Cardiac muscle cell (in vitro differentiated cells and primary cell): ENCODE measurements at regions not wholly inside any gene's neighbourhood (a gene's known extent, or its start where the extent isn't known, plus 50 kb on each side); places are given as distances from the start of the nearest gene placed in this dataset.

Experiments used
- DNase-seq, 2 donors: peaks; one replicate each; pipeline versions ENCODE4 v3.0.0 to v3.0.0-alpha.2; 2010 to 2017; ENCODE audit warnings: low read depth in 1 of 2, low spot score in 1 of 2
- H3K27ac ChIP-seq: fragments of 200-600 bp; sonication (generic); 2 replicates; pipeline ENCODE4 v1.5.1; 2016
- H3K27me3 ChIP-seq: fragments of 200-600 bp; sonication (generic); 2 replicates; pipeline ENCODE4 v1.6.0; 2016; ENCODE audit warnings: control low read depth
- H3K36me3 ChIP-seq: fragments of 200-600 bp; sonication (generic); 2 replicates; pipeline ENCODE4 v1.5.1; 2016; ENCODE audit warnings: control low read depth
- H3K4me1 ChIP-seq: fragments of 200-600 bp; sonication (generic); 2 replicates; pipeline ENCODE4 v1.8.1; 2017; ENCODE audit warnings: low read depth, mild to moderate bottlenecking, mixed run types
- H3K4me3 ChIP-seq: fragments of 200-600 bp; sonication (generic); 2 replicates; pipeline ENCODE4 v1.5.1; 2016; ENCODE audit warnings: mild to moderate bottlenecking
- H3K9me3 ChIP-seq: fragments of 200-600 bp; sonication (generic); 2 replicates; pipeline ENCODE4 v1.5.1; 2017; ENCODE audit warnings: low read depth, mild to moderate bottlenecking, control low read depth
- CTCF ChIP-seq: IDR thresholded peaks from 2 replicates; pipeline ENCODE4 v1.5.1; 2012; ENCODE audit warnings: low read depth, mild to moderate bottlenecking, low read length

GRCh38 chr5:129163810-129164378 is 69.3 kb downstream of the ISOC1 start:
- Histone ChIP-seq H3K9me3 (no peaks in the 10 kb centered on the region), H3K4me1 (no peaks in the 10 kb centered on the region), H3K27ac (no peak overlapping the region), H3K27me3 (no peaks in the 10 kb centered on the region), H3K4me3 (no peak overlapping the region), H3K36me3 (no peaks in the 10 kb centered on the region)
- no peak for DNase-seq
- TF ChIP-seq CTCF = no peak

- Histone ChIP-seq H3K4me3 (no peak overlapping the region), H3K27me3 (no peaks in the 10 kb centered on the region), H3K27ac (no peak overlapping the region), H3K9me3 (no peaks in the 10 kb centered on the region), H3K36me3 (no peaks in the 10 kb centered on the region), H3K4me1 (peaks cover 8% of the 10 kb centered on the region)
- TF ChIP-seq CTCF = no peak
- peak in 1 of 2 donors; percentile 9 for DNase-seq
Observed at GRCh38 chr5:129170050-129170449, 75.5 kb downstream of the ISOC1 start.

DNA sequence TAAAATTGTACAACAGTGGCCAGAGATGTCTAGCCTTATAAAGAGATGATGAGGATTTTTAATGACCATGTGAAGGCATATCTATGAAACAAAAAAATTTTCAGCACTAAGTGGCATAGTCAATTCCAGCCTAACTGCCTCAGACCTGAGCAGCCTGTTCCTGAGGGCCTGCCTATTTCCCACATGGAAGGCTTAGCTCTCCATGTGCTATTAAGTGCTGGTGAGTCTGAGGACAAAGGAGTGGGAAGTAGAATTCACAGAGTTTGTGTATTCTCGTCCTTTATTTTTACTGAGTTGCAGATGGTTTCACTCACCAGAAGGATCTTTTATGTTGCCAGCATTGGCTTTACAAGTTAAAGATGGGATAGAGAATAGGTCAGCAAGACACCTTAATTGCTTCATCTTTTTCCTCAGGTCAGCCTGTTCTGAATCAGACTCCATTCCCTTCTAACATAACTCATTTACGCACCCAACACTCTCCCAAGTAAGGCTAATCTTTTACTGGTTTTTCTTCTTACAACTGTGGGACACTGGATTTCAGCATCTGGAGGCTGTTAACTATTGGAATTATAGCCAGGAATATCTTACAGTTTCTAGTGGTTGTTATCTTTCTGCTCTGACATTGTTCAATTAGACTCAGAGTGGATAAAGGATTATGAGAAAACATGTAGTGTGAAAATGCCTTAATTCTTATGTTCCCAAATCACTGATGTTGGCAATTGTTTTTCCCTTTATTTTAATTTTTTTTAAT is 76.8 kb downstream of the ISOC1 start:
- Histone ChIP-seq H3K36me3 (no peaks in the 10 kb centered on the region), H3K4me3 (no peak overlapping the region), H3K27me3 (no peaks in the 10 kb centered on the region), H3K27ac (no peak overlapping the region), H3K4me1 (peaks cover 8% of the 10 kb centered on the region), H3K9me3 (no peaks in the 10 kb centered on the region)
- TF ChIP-seq CTCF = no peak
- DNase-seq = no peak

GRCh38 chr5:129172580-129172979 is 78.0 kb downstream of the ISOC1 start:
- Histone ChIP-seq H3K9me3 (no peaks in the 10 kb centered on the region), H3K27me3 (no peaks in the 10 kb centered on the region), H3K27ac (no peak overlapping the region), H3K4me1 (peaks cover 8% of the 10 kb centered on the region), H3K36me3 (no peaks in the 10 kb centered on the region), H3K4me3 (no peak overlapping the region)
- DNase-seq = peak; percentile 27 to 75
- TF ChIP-seq CTCF = peak; percentile 33

DNA sequence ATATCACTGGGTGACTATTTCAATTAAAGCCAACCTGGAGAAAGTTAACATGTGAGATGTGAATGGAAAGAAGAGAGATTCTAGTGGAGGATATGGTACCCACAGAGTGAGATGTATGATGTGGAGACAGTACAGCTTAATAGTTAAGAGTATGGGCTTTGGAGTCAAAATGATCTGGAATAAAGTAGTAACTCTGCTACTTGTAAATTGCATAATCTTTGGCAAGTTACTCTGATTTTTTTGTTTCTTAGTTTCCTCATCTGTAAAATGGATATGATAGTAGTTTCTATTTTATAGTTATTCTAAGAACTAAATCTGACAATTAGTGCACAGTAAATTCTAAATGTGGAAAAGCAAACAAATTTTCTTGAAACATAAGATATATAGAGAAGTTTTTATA is 79.2 kb downstream of the ISOC1 start:
- Histone ChIP-seq H3K4me1 (peaks cover 8% of the 10 kb centered on the region), H3K27me3 (no peaks in the 10 kb centered on the region), H3K36me3 (no peaks in the 10 kb centered on the region), H3K27ac (no peak overlapping the region), H3K4me3 (no peak overlapping the region), H3K9me3 (no peaks in the 10 kb centered on the region)
- TF ChIP-seq CTCF = no peak
- DNase-seq = no peak
